CD8-positive, alpha-beta memory T cell (primary cell): ENCODE measurements at regions not wholly inside any gene's neighbourhood (a gene's known extent, or its start where the extent isn't known, plus 50 kb on each side); places are given as distances from the start of the nearest gene placed in this dataset.

Experiments used
- CTCF ChIA-PET: fragments of 350-600 bp; sonication (Branson Sonifier 250); formaldehyde crosslinking; loops from one replicate; lab custom pipeline; 2021; ENCODE audit warnings: antibody characterized with exemption; lab: Charles Lee
- POLR2A ChIA-PET: fragments of 350-600 bp; sonication (Branson Sonifier 250); formaldehyde crosslinking; loops from one replicate; lab custom pipeline; 2021; ENCODE audit warnings: antibody characterized with exemption; lab: Charles Lee
- DNase-seq, 5 donors: peaks; one replicate each; pipeline versions ENCODE4 v3.0.0 to v3.0.0-alpha.2; 2020 to 2022; ENCODE audit warnings: mixed read lengths in 1 of 5
- H3K27ac ChIP-seq: one replicate; pipeline ENCODE4 v1.7.0; 2013; ENCODE audit warnings: low read depth, mild to moderate bottlenecking, low read length, moderate library complexity
- H3K27me3 ChIP-seq: 2 replicates; pipeline ENCODE4 v1.7.0; 2013; ENCODE audit warnings: low read length, mild to moderate bottlenecking; ENCODE audit not compliant: insufficient read depth, poor library complexity, severe bottlenecking
- H3K36me3 ChIP-seq: 2 replicates; pipeline ENCODE4 v1.7.0; 2013; ENCODE audit warnings: mild to moderate bottlenecking, low read length, moderate library complexity; ENCODE audit not compliant: insufficient read depth
- H3K4me1 ChIP-seq: 2 replicates; pipeline ENCODE4 v1.7.0; 2013; ENCODE audit warnings: mild to moderate bottlenecking, low read length, moderate library complexity; ENCODE audit not compliant: insufficient read depth
- H3K4me3 ChIP-seq: 2 replicates; pipeline ENCODE4 v1.7.0; 2013; ENCODE audit warnings: mild to moderate bottlenecking, low read length
- H3K9me3 ChIP-seq: 2 replicates; pipeline ENCODE4 v1.7.0; 2013; ENCODE audit warnings: mild to moderate bottlenecking, low read length
- H3K27ac Mint-ChIP-seq, 8 donors: one replicate each; pipeline ENCODE4 v1.8.0; 2020 to 2021; ENCODE audit warnings: mixed read lengths in 8 of 8, mild to moderate bottlenecking in 6 of 8, inconsistent platforms in 3 of 8, moderate library complexity in 3 of 8
- H3K27me3 Mint-ChIP-seq, 2 donors: one replicate each; pipeline ENCODE4 v1.8.0; 2020 to 2021; ENCODE audit warnings: mixed read lengths in 2 of 2, mild to moderate bottlenecking in 1 of 2, moderate library complexity in 1 of 2
- H3K36me3 Mint-ChIP-seq, 3 donors: one replicate each; pipeline ENCODE4 v1.8.0; 2020 to 2021; ENCODE audit warnings: mixed read lengths in 3 of 3, inconsistent platforms in 1 of 3, mild to moderate bottlenecking in 1 of 3
- H3K4me1 Mint-ChIP-seq, 3 donors: one replicate each; pipeline ENCODE4 v1.8.0; 2020 to 2021; ENCODE audit warnings: mixed read lengths in 3 of 3, inconsistent platforms in 1 of 3, mild to moderate bottlenecking in 1 of 3
- H3K4me3 Mint-ChIP-seq, 7 donors: one replicate each; pipeline ENCODE4 v1.8.0; 2020 to 2021; ENCODE audit warnings: mixed read lengths in 7 of 7, mild to moderate bottlenecking in 6 of 7, moderate library complexity in 4 of 7, inconsistent platforms in 2 of 7
- H3K9me3 Mint-ChIP-seq, 5 donors: one replicate each; pipeline ENCODE4 v1.8.0; 2020 to 2022; ENCODE audit warnings: mixed read lengths in 5 of 5, mild to moderate bottlenecking in 3 of 5, moderate library complexity in 2 of 5, inconsistent platforms in 1 of 5

DNA sequence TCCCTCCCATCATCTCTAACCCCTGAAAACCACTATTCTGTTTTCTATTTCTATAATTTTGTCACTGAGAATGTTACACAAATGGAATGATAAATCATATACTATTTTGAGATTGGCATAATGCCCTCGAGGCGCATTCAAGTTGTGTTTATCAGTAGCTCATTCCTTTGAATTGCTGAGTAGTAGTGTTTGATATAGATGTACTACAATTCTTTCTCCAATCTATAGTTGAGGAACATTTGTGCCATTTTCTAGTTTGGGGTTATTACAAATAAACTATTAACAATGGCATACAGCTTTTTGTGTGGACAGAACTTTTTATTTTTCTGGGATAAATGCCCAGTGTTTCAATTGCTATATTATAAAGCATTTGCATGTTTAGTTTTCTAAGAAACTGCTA, 86.0 kb downstream of the CCR1 start:
- Histone ChIP-seq H3K27me3 (no peaks in the 10 kb centered on the region), H3K9me3 (no peaks in the 10 kb centered on the region), H3K36me3 (no peaks in the 10 kb centered on the region), H3K4me1 (no peaks in the 10 kb centered on the region), H3K27ac (no peak overlapping the region), H3K4me3 (no peak overlapping the region)
- peaks cover 0 to 11% of the 10 kb centered on the region in 2 donors for H3K27me3 Mint-ChIP-seq
- H3K4me1 Mint-ChIP-seq = no peaks in the 10 kb centered on the region
- H3K9me3 Mint-ChIP-seq = no peaks in the 10 kb centered on the region
- H3K27ac Mint-ChIP-seq = no peak overlapping the region
- peaks cover 0 to 5% (median 2%) of the 10 kb centered on the region in 3 donors for H3K36me3 Mint-ChIP-seq
- ChIA-PET POLR2A (no interaction called here), CTCF (no interaction called here)
- no peak for DNase-seq
- no peak overlapping the region for H3K4me3 Mint-ChIP-seq

DNA sequence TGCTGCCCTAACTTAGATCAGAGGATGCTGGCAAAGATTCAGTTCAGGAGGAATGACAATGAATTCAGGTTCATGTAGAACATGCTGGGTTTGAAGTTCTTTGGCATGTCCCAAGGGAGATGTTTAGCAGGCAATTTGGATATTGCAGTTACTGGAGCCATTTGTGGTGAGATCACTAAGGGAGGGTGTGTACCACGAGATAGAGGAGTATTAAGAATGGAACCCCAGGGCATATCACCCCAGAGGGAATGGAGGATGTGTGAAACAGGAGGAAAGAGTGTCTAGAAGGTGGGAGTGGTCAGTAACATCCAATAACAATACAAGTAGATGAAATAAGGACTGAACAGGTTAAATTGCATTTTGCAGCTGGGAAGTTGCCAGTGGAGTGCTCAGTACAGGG, 87.1 kb downstream of the CCR1 start:
- CTCF ChIA-PET = no interaction called here
- peak overlapping the region in 2 of 8 donors; percentile 1 to 38 for H3K27ac Mint-ChIP-seq

DNA sequence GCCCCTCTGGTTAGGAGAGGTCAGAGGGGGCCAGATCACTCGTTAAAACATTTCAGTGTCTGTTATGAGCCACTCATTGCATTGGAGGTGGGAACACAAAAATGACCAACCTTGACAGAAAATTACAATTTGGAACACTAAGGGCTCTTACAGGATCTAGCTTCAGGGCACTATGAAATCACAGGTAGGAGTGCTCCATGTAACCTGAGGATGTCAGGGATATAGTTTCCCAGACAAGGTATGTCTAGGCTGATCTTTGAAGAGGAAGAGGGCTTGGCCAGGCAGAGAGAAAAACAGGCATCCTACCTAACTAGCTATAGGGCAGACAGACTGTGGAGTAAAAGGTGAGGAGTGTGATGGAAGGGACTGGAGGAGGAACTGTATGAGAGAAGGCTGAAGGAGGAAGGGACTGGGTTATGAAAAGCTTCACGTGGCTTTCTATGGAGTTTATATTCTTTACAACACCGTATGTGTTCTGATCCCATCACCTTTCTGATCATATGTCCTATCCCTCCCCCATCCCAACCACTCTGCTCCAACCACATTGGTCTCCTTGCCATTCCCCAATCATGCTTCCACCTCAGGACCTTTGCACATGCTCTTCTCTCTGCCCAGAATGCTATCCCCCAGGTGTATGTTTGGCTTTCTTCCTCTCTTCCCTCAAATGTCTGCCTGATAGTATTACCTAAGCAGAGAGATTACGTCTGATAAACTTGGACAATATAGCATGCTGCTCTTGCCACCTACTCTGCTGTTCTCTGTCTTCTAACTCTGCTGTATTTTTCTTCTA, 88.2 kb downstream of the CCR1 start:
- no peak overlapping the region for H3K27ac Mint-ChIP-seq
- Histone ChIP-seq H3K9me3 (no peaks in the 10 kb centered on the region), H3K27ac (no peak overlapping the region), H3K4me3 (no peak overlapping the region), H3K27me3 (no peaks in the 10 kb centered on the region), H3K4me1 (no peaks in the 10 kb centered on the region), H3K36me3 (no peaks in the 10 kb centered on the region)
- no peaks in the 10 kb centered on the region for H3K9me3 Mint-ChIP-seq
- peaks cover 0 to 5% (median 2%) of the 10 kb centered on the region in 3 donors for H3K36me3 Mint-ChIP-seq
- H3K27me3 Mint-ChIP-seq = peaks cover 0 to 11% of the 10 kb centered on the region in 2 donors
- ChIA-PET POLR2A (no interaction called here), CTCF (no interaction called here)
- H3K4me3 Mint-ChIP-seq = no peak overlapping the region
- H3K4me1 Mint-ChIP-seq = no peaks in the 10 kb centered on the region
- no peak for DNase-seq

More for the DNA sequence above, 87.1 kb downstream of the CCR1 start:
- Histone ChIP-seq H3K4me3 (no peak overlapping the region), H3K4me1 (no peaks in the 10 kb centered on the region), H3K36me3 (no peaks in the 10 kb centered on the region), H3K27ac (no peak overlapping the region), H3K27me3 (no peaks in the 10 kb centered on the region), H3K9me3 (no peaks in the 10 kb centered on the region)
- Mint-ChIP-seq H3K4me3 (no peak overlapping the region), H3K27me3 (peaks cover 0 to 11% of the 10 kb centered on the region in 2 donors), H3K36me3 (peaks cover 0 to 5% (median 2%) of the 10 kb centered on the region in 3 donors), H3K4me1 (no peaks in the 10 kb centered on the region), H3K9me3 (no peaks in the 10 kb centered on the region)
- DNase-seq = no peak
- POLR2A ChIA-PET = no interaction called here

- Histone ChIP-seq H3K9me3 (no peaks in the 10 kb centered on the region), H3K27me3 (no peaks in the 10 kb centered on the region), H3K27ac (no peak overlapping the region), H3K4me3 (no peak overlapping the region), H3K4me1 (no peaks in the 10 kb centered on the region), H3K36me3 (no peaks in the 10 kb centered on the region)
- H3K36me3 Mint-ChIP-seq = peaks cover 0 to 5% (median 2%) of the 10 kb centered on the region in 3 donors
- H3K4me1 Mint-ChIP-seq = no peaks in the 10 kb centered on the region
- H3K27ac Mint-ChIP-seq = no peak overlapping the region
- no peak overlapping the region for H3K4me3 Mint-ChIP-seq
- H3K9me3 Mint-ChIP-seq = no peaks in the 10 kb centered on the region
- POLR2A ChIA-PET = no interaction called here
- peaks cover 0 to 11% of the 10 kb centered on the region in 2 donors for H3K27me3 Mint-ChIP-seq
- CTCF ChIA-PET = no interaction called here
- DNase-seq = no peak
Observed at GRCh38 chr3:46119253-46119652, 88.9 kb downstream of the CCR1 start.

DNA sequence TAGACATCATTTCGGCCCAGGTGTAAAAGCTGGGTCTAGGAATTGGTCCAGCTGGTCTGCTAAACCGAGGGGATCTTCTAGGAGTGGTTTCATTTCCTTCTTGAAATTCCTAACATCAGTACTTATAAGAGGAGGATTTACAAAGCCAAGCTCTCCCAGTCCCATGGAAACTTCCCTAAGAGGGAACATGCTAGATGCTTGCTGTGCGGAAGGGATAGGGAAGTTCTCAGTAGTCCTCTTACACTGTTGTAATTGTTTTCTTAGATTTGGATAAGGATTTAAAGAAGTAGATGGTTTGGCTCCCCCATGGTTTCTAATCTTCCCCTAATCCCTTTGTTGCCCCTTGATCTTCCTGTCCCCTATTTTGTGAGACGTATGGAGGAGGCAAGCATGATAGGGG, 89.7 kb upstream of the XCR1 start:
- Histone ChIP-seq H3K27ac (no peak overlapping the region), H3K36me3 (no peaks in the 10 kb centered on the region), H3K4me3 (no peak overlapping the region), H3K4me1 (no peaks in the 10 kb centered on the region), H3K9me3 (no peaks in the 10 kb centered on the region), H3K27me3 (no peaks in the 10 kb centered on the region)
- Mint-ChIP-seq H3K4me3 (no peak overlapping the region), H3K27ac (no peak overlapping the region), H3K27me3 (peaks cover 0 to 9% of the 10 kb centered on the region in 2 donors), H3K4me1 (peaks cover 6 to 7% (median 6%) of the 10 kb centered on the region in 3 donors), H3K9me3 (no peaks in the 10 kb centered on the region), H3K36me3 (peaks cover 0 to 5% (median 2%) of the 10 kb centered on the region in 3 donors)
- CTCF ChIA-PET = no interaction called here
- no peak for DNase-seq
- POLR2A ChIA-PET = no interaction called here

DNA sequence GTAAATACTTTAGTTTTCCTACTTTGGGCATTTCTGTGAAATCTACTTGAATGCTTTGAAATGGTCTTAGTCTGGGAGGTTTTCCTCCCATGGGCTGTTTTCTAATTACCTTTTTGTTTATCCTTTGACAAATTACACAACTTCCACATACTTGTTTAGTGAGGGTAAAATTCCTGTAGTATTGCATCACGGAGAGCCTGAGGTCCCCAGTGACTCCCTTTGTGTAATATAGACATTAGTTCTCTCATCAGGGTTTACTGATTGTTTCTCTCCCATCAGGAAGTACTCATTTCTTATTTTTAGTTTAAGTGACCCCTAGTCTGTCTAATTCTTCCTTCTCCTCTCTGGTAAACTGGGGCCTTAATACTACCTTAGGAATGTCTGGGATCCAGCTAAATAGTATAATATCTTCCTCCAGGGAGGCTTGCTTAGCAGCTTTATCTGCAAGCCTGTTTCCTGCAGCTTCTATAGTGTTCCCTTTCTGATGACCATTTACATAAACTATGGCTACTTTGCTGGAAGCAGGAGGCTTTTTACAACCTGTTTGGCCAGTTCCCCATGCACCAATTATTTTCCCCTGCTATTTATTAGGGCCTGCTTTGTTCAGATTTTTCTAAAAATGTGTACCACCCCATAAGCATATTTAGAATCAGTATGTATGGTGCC, 87.2 kb upstream of the XCR1 start:
- no peaks in the 10 kb centered on the region for H3K9me3 Mint-ChIP-seq
- H3K27me3 Mint-ChIP-seq = no peaks in the 10 kb centered on the region
- peak overlapping the region in 1 of 8 donors; percentile 61 for H3K27ac Mint-ChIP-seq
- H3K4me1 ChIP-seq = peaks cover 10% of the 10 kb centered on the region
- no peak for DNase-seq
- H3K9me3 ChIP-seq = no peaks in the 10 kb centered on the region
- ChIA-PET CTCF (no interaction called here), POLR2A (no interaction called here)
- H3K36me3 ChIP-seq = no peaks in the 10 kb centered on the region
- H3K4me3 Mint-ChIP-seq = no peak overlapping the region
- H3K4me3 ChIP-seq = no peak overlapping the region
- peaks cover 25 to 28% (median 26%) of the 10 kb centered on the region in 3 donors for H3K4me1 Mint-ChIP-seq
- H3K27me3 ChIP-seq = no peaks in the 10 kb centered on the region
- H3K27ac ChIP-seq = no peak overlapping the region
- H3K36me3 Mint-ChIP-seq = no peaks in the 10 kb centered on the region

- Mint-ChIP-seq H3K27me3 (no peaks in the 10 kb centered on the region), H3K4me3 (no peak overlapping the region), H3K27ac (peak overlapping the region in 2 of 8 donors; percentile 29 to 61), H3K9me3 (no peaks in the 10 kb centered on the region), H3K4me1 (peaks cover 33 to 37% (median 35%) of the 10 kb centered on the region in 3 donors), H3K36me3 (no peaks in the 10 kb centered on the region)
- Histone ChIP-seq H3K4me3 (no peak overlapping the region), H3K9me3 (no peaks in the 10 kb centered on the region), H3K27me3 (no peaks in the 10 kb centered on the region), H3K36me3 (no peaks in the 10 kb centered on the region), H3K4me1 (peaks cover 19% of the 10 kb centered on the region), H3K27ac (no peak overlapping the region)
- ChIA-PET CTCF (interaction anchor here (1.2 kb wide), 1 partner anchor 35 kb away, joined by 3 read pairs; no protein-coding TSS in a partner anchor), POLR2A (interaction anchor here (0.7 kb wide), 1 partner anchor 238 kb away, joined by 3 read pairs; no protein-coding TSS in a partner anchor)
- no peak for DNase-seq
Observed at GRCh38 chr3:46113608-46114007, 86.3 kb upstream of the XCR1 start.

GRCh38 chr3:46112984-46113383, 85.7 kb upstream of the XCR1 start:
- ChIA-PET CTCF (interaction anchor here (1.2 kb wide), 1 partner anchor 34 kb away, joined by 3 read pairs; no protein-coding TSS in a partner anchor), POLR2A (interaction anchor here (0.7 kb wide), 1 partner anchor 238 kb away, joined by 3 read pairs; no protein-coding TSS in a partner anchor)
- H3K9me3 Mint-ChIP-seq = no peaks in the 10 kb centered on the region
- no peaks in the 10 kb centered on the region for H3K36me3 ChIP-seq
- H3K9me3 ChIP-seq = no peaks in the 10 kb centered on the region
- no peaks in the 10 kb centered on the region for H3K27me3 Mint-ChIP-seq
- peaks cover 25% of the 10 kb centered on the region for H3K4me1 ChIP-seq
- peak overlapping the region in 1 of 8 donors; percentile 32 for H3K27ac Mint-ChIP-seq
- H3K36me3 Mint-ChIP-seq = no peaks in the 10 kb centered on the region
- H3K4me1 Mint-ChIP-seq = peaks cover 40 to 43% (median 41%) of the 10 kb centered on the region in 3 donors
- no peak overlapping the region for H3K4me3 Mint-ChIP-seq
- no peak for DNase-seq
- no peaks in the 10 kb centered on the region for H3K27me3 ChIP-seq
- no peak overlapping the region for H3K4me3 ChIP-seq
- H3K27ac ChIP-seq = no peak overlapping the region
